ENCODE measurements at regions not wholly inside any gene's neighbourhood (a gene's known extent, or its start where the extent isn't known, plus 50 kb on each side); places are given as distances from the start of the nearest gene placed in this dataset.

DNA sequence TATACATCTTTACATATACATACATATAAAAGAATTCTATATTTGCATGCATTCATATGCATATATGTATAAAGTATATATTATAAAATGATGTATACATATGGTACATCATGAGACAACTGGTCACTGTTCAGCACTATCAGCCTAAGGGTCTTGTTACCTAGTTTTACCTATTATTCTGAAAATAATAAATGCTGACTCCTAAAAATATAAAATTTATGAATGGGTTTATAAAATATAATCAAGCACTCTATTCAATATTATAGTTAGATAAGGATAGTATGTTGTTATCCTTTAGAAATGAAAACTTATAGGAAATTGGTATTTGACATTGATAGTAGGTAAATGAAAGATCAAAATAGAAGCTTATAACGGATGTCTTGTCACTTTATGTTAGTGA lies 324.2 kb downstream of the GBA3 start:
- DNase-seq (ENCODE audit: low read depth) = no peak
- H3K4me3 ChIP-seq (ENCODE audit: low read length) = no peak overlapping the region
- no peak for TF ChIP-seq CTCF (conservative IDR thresholded peaks at IDR 0.05; ENCODE audit: low read length)

DNA sequence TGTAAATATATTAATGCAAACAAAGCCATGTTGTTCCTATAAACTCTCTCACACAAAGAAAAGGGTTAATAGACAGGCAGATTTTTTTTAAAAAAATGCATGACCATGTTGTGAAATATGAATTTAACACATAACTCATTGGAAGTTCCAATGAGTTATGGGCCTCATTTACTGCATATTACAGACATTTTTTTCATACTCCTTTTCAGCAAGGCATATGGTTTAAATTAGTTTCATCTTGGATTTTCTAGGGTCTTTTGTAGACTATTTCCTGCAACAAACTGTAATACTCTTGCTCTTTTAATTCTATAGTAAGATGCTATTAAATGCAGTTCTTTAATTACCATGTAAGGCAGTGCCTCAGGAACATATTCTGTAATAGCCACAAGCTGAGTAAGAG lies 323.1 kb downstream of the GBA3 start:
- no peak for TF ChIP-seq CTCF (conservative IDR thresholded peaks at IDR 0.05; ENCODE audit: low read length)
- peak; percentile 55 for DNase-seq (ENCODE audit: low read depth)
- no peak overlapping the region for H3K4me3 ChIP-seq (ENCODE audit: low read length)

DNA sequence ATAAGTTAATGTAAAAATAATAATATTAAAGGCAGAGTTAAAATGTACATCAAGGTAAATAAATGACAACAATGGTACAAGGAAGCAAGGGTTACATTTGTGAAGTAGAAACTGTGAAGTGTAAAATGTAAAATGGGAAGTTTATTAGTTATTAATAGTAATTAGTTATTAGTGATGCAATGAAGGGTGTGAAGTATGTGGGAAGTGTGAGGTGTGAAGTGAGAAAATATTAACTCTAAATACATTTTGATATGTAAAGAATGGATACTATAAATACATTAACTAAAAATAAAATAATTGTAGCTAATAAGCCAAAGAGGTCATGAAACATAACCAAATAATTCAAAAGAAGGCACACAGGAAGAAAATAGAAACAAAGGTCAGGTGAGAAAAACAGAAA lies 316.4 kb downstream of the GBA3 start:
- no peak for DNase-seq (ENCODE audit: low read depth)
- H3K4me3 ChIP-seq (ENCODE audit: low read length) = no peak overlapping the region
- no peak for TF ChIP-seq CTCF (conservative IDR thresholded peaks at IDR 0.05; ENCODE audit: low read length)

DNA sequence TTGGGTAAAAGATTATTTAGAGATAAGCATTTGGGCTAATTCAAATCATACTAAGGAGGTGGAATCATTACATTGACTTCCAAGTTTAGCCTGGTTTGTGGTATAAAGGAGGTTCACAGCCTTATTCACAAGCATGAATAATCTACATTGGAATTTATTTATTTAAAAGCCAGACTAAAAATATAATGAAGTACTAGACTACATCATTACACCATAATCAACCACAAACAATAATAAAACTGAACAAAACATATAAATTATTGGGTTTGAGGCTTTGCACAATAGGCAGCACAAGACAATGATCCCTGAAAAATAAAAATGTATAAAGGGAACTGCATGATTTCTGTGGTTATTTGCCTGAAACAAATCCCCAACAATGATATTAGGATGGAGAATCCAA lies 314.0 kb downstream of the GBA3 start:
- peak; percentile 83 for DNase-seq (ENCODE audit: low read depth)
- H3K4me3 ChIP-seq (ENCODE audit: low read length) = no peak overlapping the region
- no peak for TF ChIP-seq CTCF (conservative IDR thresholded peaks at IDR 0.05; ENCODE audit: low read length)

- no peak for TF ChIP-seq CTCF (conservative IDR thresholded peaks at IDR 0.05; ENCODE audit: low read length)
- H3K4me3 ChIP-seq (ENCODE audit: low read length) = no peak overlapping the region
- DNase-seq (ENCODE audit: low read depth) = no peak
Measured at GRCh38 chr4:23005691-23006090, 313.0 kb downstream of the GBA3 start.

- DNase-seq (ENCODE audit: low read depth) = no peak
- H3K4me3 ChIP-seq (ENCODE audit: low read length) = no peak overlapping the region
- no peak for TF ChIP-seq CTCF (conservative IDR thresholded peaks at IDR 0.05; ENCODE audit: low read length)
Measured at GRCh38 chr4:23001478-23001877, 308.7 kb downstream of the GBA3 start.

- peak; percentile 35 for TF ChIP-seq CTCF (conservative IDR thresholded peaks at IDR 0.05; ENCODE audit: low read length)
- no peak overlapping the region for H3K4me3 ChIP-seq (ENCODE audit: low read length)
- DNase-seq (ENCODE audit: low read depth) = peak; percentile 40
Measured at GRCh38 chr4:22999419-22999818, 306.7 kb downstream of the GBA3 start.
